HG02642 (cell line): ENCODE measurements at regions not wholly inside any gene's neighbourhood (a gene's known extent, or its start where the extent isn't known, plus 50 kb on each side); places are given as distances from the start of the nearest gene placed in this dataset.

Experiments
- ATAC-seq: cut with Tn5 transposase; IDR thresholded peaks from one replicate; pipeline ENCODE4 v1.9.1; 2021; ENCODE audit warnings: mild to moderate bottlenecking; ENCODE audit not compliant: unreplicated experiment, poor library complexity

GRCh38 chr1:94326329-94326728 lies 88.9 kb upstream of the ARHGAP29 start:
- no peak for ATAC-seq

- no peak for ATAC-seq
Observed at GRCh38 chr1:94325377-94326302, 88.3 kb upstream of the ARHGAP29 start.

- ATAC-seq = no peak
Observed at GRCh38 chr1:94324178-94324544, 86.8 kb upstream of the ARHGAP29 start.

GRCh38 chr1:94323311-94324177 lies 86.2 kb upstream of the ARHGAP29 start:
- ATAC-seq = no peak

GRCh38 chr1:94322696-94323095 lies 85.3 kb upstream of the ARHGAP29 start:
- ATAC-seq = no peak

- no peak for ATAC-seq
Observed at GRCh38 chr1:94321662-94322061, 84.3 kb upstream of the ARHGAP29 start.

GRCh38 chr1:94319319-94320102 lies 82.1 kb upstream of the ARHGAP29 start:
- ATAC-seq = no peak

GRCh38 chr1:94318505-94319030 lies 81.2 kb upstream of the ARHGAP29 start:
- ATAC-seq = no peak

GRCh38 chr1:94317790-94318188 lies 80.4 kb upstream of the ARHGAP29 start:
- ATAC-seq = no peak

- no peak for ATAC-seq
Observed at GRCh38 chr1:94316836-94317789, 79.7 kb upstream of the ARHGAP29 start.

GRCh38 chr1:94316183-94316582 lies 78.8 kb upstream of the ARHGAP29 start:
- ATAC-seq = no peak

GRCh38 chr1:94315552-94316116 lies 78.2 kb upstream of the ARHGAP29 start:
- no peak for ATAC-seq

GRCh38 chr1:94314222-94314858 lies 77.0 kb upstream of the ARHGAP29 start:
- no peak for ATAC-seq

GRCh38 chr1:94310570-94311270 lies 73.3 kb upstream of the ARHGAP29 start:
- no peak for ATAC-seq

GRCh38 chr1:94309829-94310569 lies 72.6 kb upstream of the ARHGAP29 start:
- no peak for ATAC-seq

GRCh38 chr1:94309216-94309615 lies 71.8 kb upstream of the ARHGAP29 start:
- no peak for ATAC-seq

- no peak for ATAC-seq
Observed at GRCh38 chr1:94306521-94306920, 69.1 kb upstream of the ARHGAP29 start.
